Stimulated activated CD4-positive, alpha-beta T cell treated with anti-CD3 and anti-CD28 coated beads, Interleukin-2, amount 100 ng/mL, for 48 hours (primary cell): ENCODE measurements at regions not wholly inside any gene's neighbourhood (a gene's known extent, or its start where the extent isn't known, plus 50 kb on each side); places are given as distances from the start of the nearest gene placed in this dataset.
"Not testable (repeated sequence)": the region's sequence is repeated elsewhere in the genome, so short reads cannot be mapped to it uniquely, and the experiment has no call there.

Experiments
- DNase-seq, 2 donors: peaks; one replicate each; pipeline ENCODE4 v3.0.0-alpha.2; 2020

- no peak for DNase-seq
Measured at GRCh38 chr20:53792946-53793536, 199.4 kb upstream of the ZNF217 start.

GRCh38 chr20:53789989-53790675, 196.5 kb upstream of the ZNF217 start:
- DNase-seq, result no peak

GRCh38 chr20:53788253-53789022, 194.8 kb upstream of the ZNF217 start:
- no peak for DNase-seq

- not testable (repeated sequence) for DNase-seq
Measured at GRCh38 chr20:53787491-53787931, 193.9 kb upstream of the ZNF217 start.

- DNase-seq, result no peak
Measured at GRCh38 chr20:53786445-53787267, 193.0 kb upstream of the ZNF217 start.

- DNase-seq, result no peak
Measured at GRCh38 chr20:53786071-53786444, 192.4 kb upstream of the ZNF217 start.

- DNase-seq, result no peak
Measured at GRCh38 chr20:53785320-53785719, 191.7 kb upstream of the ZNF217 start.

- DNase-seq, result no peak
Measured at GRCh38 chr20:53783768-53784167, 190.1 kb upstream of the ZNF217 start.

- no peak for DNase-seq
Measured at GRCh38 chr20:53782612-53783246, 189.1 kb upstream of the ZNF217 start.

- no peak for DNase-seq
Measured at GRCh38 chr20:53779822-53780221, 186.2 kb upstream of the ZNF217 start.

GRCh38 chr20:53778736-53779135, 185.1 kb upstream of the ZNF217 start:
- DNase-seq, result no peak

GRCh38 chr20:53778041-53778516, 184.4 kb upstream of the ZNF217 start:
- DNase-seq, result no peak

GRCh38 chr20:53777402-53777801, 183.8 kb upstream of the ZNF217 start:
- DNase-seq, result not testable (repeated sequence)

- no peak for DNase-seq
Measured at GRCh38 chr20:53776858-53777257, 183.2 kb upstream of the ZNF217 start.

- no peak for DNase-seq
Measured at GRCh38 chr20:53774461-53775203, 181.0 kb upstream of the ZNF217 start.

GRCh38 chr20:53773792-53774401, 180.3 kb upstream of the ZNF217 start:
- no peak for DNase-seq

GRCh38 chr20:53773066-53773791, 179.6 kb upstream of the ZNF217 start:
- DNase-seq, result not testable (repeated sequence)

- DNase-seq, result no peak
Measured at GRCh38 chr20:53769041-53769440, 175.4 kb upstream of the ZNF217 start.

- DNase-seq, result no peak
Measured at GRCh38 chr20:53768329-53768728, 174.7 kb upstream of the ZNF217 start.

GRCh38 chr20:53767206-53767930, 173.7 kb upstream of the ZNF217 start:
- no peak for DNase-seq
